HG03565 (cell line): ENCODE measurements at regions not wholly inside any gene's neighbourhood (a gene's known extent, or its start where the extent isn't known, plus 50 kb on each side); places are given as distances from the start of the nearest gene placed in this dataset.

Source experiments
- ATAC-seq: cut with Tn5 transposase; IDR thresholded peaks from one replicate; pipeline ENCODE4 v1.9.1; 2021; ENCODE audit warnings: mild to moderate bottlenecking, moderate library complexity; ENCODE audit not compliant: unreplicated experiment

- no peak for ATAC-seq
These were observed 324.0 kb upstream of the ACVR2A start for GRCh38 chr2:147520817-147521216.

- ATAC-seq, result no peak
These were observed 325.7 kb upstream of the ACVR2A start for GRCh38 chr2:147519178-147519577.

- ATAC-seq, result no peak
These were observed 329.6 kb upstream of the ACVR2A start for GRCh38 chr2:147515213-147515612.

- ATAC-seq, result no peak
These were observed 332.6 kb upstream of the ACVR2A start for GRCh38 chr2:147512206-147512605.

- ATAC-seq, result no peak
These were observed 333.3 kb upstream of the ACVR2A start for GRCh38 chr2:147511491-147511948.

GRCh38 chr2:147509821-147510220 is 335.0 kb upstream of the ACVR2A start:
- ATAC-seq, result no peak

GRCh38 chr2:147506889-147507288 is 337.9 kb upstream of the ACVR2A start:
- no peak for ATAC-seq

- ATAC-seq, result no peak
These were observed 342.0 kb upstream of the ACVR2A start for GRCh38 chr2:147502711-147503290.

GRCh38 chr2:147501968-147502367 is 342.9 kb upstream of the ACVR2A start:
- ATAC-seq, result no peak

- ATAC-seq, result no peak
These were observed 343.9 kb upstream of the ACVR2A start for GRCh38 chr2:147500819-147501395.

GRCh38 chr2:147500229-147500628 is 344.6 kb upstream of the ACVR2A start:
- ATAC-seq, result no peak

GRCh38 chr2:147499785-147500184 is 345.0 kb upstream of the ACVR2A start:
- peak; percentile 55 for ATAC-seq

GRCh38 chr2:147495734-147496133 is 349.1 kb upstream of the ACVR2A start:
- ATAC-seq, result no peak

GRCh38 chr2:147492471-147492870 is 352.4 kb upstream of the ACVR2A start:
- ATAC-seq, result no peak

- ATAC-seq, result no peak
These were observed 353.3 kb upstream of the ACVR2A start for GRCh38 chr2:147491506-147491905.

- ATAC-seq, result no peak
These were observed 354.2 kb upstream of the ACVR2A start for GRCh38 chr2:147490401-147491261.

- no peak for ATAC-seq
These were observed 356.4 kb upstream of the ACVR2A start for GRCh38 chr2:147488472-147488871.

- ATAC-seq, result no peak
These were observed 356.9 kb upstream of the ACVR2A start for GRCh38 chr2:147487978-147488289.

GRCh38 chr2:147487286-147487977 is 357.4 kb upstream of the ACVR2A start:
- ATAC-seq, result no peak

GRCh38 chr2:147485210-147485851 is 359.5 kb upstream of the ACVR2A start:
- ATAC-seq, result no peak

GRCh38 chr2:147483911-147484310 is 360.9 kb upstream of the ACVR2A start:
- ATAC-seq, result no peak
